Right ventricle myocardium inferior (tissue), 1 donor: ENCODE measurements at regions not wholly inside any gene's neighbourhood (a gene's known extent, or its start where the extent isn't known, plus 50 kb on each side); places are given as distances from the start of the nearest gene placed in this dataset.
A peak's percentile ranks its signal among the peaks of the same experiment; 100 is the strongest.
"Not testable (repeated sequence)": the region's sequence is repeated elsewhere in the genome, so short reads cannot be mapped to it uniquely, and the experiment has no call there.

ENCODE experiments used
- ATAC-seq: fragments of 200-7000 bp; cut with Tn5 transposase; one replicate; pipeline ENCODE4 v1.9.1; 2020; ENCODE audit warnings: mild to moderate bottlenecking, moderate library complexity
- DNase-seq: peaks from one replicate; pipeline ENCODE4 v3.0.0; 2021; ENCODE audit errors: missing footprints
- intact Hi-C: fragments of 100-400 bp; cut with DNase I; formaldehyde crosslinking; loops from one replicate; pipeline ENCODE4 v1.11.0; 2022
- donor health status: DM: no; HTN: yes; CAD: no; lungs with severe emphysema.

DNA sequence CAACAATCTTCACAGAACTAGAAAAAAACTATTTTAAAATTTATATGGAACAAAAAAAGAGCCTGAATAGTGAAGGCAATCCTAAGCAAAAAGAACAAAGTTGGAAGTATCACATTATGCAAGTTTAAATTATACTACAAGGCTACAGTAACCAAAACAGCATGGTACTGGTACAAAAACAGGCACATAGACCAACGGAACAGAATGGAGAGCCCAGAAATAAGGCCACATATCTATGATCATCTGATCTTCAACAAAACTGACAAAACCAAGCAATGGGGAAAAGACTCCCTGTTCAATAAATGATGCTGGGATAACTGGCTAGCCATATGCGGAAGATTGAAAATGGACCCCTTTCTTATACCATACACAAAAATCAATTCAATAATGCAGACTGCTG lies 74.4 kb upstream of the RTN4 start:
- DNase-seq, ATAC-seq, intact Hi-C loops: not testable (repeated sequence)

DNA sequence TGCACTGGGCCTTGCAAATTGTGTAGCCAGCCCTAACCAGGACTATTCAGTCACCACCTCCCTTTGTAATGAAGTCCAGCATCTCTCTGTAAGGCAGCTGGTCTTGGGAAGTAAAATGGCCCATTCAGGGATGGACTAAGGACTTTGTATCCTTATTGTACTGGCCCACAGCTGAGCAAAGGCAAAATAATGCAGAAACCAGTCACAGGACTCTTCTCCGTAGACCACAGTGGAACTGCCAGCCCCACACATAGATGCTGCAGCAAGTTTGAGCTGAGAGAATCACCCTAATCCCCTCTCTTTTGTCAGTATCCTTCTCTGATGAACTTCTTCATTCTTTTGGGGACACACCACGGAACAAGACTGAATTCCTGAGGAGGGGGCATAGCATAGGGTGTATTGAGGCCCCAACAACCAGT lies 73.6 kb upstream of the RTN4 start:
- DNase-seq (no peak), ATAC-seq (no peak)
- intact Hi-C loops: no loop called here

DNA sequence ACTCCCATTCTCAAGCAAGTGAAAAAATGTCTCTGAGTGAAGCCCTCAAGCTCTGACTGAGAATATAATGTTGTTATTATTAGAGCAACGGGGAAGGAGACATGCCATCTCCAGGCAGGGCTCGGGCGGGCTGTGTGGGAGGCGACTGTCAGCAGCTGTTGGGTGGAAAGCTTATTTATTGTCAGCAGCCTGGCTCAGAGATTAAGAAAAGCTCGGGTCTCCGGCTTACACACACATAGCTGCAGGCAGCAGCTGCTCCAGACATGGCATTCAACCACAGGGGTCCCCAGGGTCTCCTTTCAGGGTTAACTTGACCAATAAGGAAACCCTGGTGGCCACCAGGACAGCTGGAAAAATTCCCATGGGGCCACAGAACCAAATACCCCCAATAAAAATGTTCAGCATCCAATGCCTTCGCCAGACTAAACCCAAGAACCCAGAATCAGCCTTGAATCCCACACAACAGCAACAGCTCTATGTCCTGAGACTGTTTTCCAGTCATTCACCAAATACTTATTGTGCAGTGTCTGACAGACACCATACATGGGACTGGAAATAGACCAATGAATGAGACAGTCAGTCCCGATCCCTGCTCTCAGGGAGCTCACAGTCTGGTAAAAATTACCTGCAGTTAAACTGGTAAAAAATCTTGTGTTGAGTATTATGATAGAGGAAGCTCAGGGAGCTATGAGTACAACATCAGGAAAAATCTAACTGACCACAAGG lies 70.5 kb upstream of the RTN4 start:
- intact Hi-C loops: no loop called here

GRCh38 chr2:55119711-55120487 lies 69.6 kb upstream of the RTN4 start:
- intact Hi-C loops: no loop called here
- no peak for DNase-seq
- ATAC-seq: peak; percentile 37

More for the DNA sequence above, 70.5 kb upstream of the RTN4 start:
- no peak for DNase-seq
- peak; percentile 89 for ATAC-seq

DNA sequence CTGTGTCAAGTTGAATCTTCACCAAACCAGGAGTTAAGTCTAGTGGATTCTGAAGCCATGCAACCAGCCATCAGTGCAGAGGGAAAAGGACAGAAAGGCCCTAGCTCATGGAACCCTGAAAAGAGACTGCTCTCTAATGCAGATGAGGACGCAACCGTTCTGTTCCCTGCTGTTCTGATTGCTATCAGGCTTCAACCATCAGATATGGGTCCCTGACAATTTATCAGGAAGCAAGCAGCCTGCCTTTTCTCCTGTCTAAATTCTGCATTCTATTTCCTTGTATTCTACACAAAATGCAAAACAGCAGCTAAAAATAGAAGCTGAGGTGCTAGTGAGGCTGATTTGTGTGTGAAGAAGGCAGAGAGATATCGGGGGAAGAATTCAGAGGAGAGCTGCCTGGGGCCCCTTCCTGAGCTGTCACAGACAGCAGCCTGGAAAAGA lies 68.4 kb upstream of the RTN4 start:
- no peak for DNase-seq
- no peak for ATAC-seq
- intact Hi-C loops: no loop called here

DNA sequence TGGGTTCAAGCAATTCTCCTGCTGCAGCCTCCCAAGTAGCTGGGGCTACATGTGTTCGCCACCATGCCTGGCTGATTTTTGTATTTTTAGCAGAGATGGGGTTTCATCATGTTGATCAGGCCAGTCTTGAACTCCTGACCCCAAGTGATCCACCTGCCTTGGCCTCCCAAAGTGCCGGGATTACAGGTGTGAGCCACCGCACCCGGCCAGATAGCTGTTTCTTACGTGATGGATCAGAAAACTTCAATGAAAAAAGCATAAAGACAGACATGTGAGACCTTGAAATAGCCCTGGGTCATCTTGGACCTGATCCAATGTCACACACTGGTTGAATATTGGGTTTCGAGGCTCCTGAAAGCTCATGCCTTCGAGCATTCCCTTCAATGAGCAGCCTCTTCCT lies 66.7 kb upstream of the RTN4 start:
- DNase-seq: no peak
- intact Hi-C loops: no loop called here
- ATAC-seq: no peak

DNA sequence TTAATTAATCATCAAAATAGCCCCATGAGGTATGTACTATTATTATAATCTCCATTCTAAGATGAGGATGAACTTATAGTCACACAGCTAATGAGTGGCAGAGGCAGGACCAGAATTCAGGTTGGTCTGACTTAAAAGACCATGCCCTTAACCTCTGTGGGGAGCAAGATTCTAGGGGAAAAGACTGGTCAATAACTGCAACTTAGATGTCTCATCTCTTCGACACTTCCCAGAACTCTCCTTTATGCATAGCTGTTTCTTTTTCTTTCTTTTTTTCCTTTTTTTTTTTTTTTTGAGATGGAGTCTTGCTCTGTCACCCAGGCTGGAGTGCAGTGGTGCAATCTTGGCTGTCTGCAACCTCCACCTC lies 66.3 kb upstream of the RTN4 start:
- DNase-seq (no peak), ATAC-seq (no peak)
- intact Hi-C loops: no loop called here

GRCh38 chr2:55115761-55116597 lies 65.7 kb upstream of the RTN4 start:
- DNase-seq: no peak
- ATAC-seq: no peak
- intact Hi-C loops: no loop called here

GRCh38 chr2:55114597-55114996 lies 64.3 kb upstream of the RTN4 start:
- intact Hi-C loops: loop anchor here (5.0 kb wide), 1 partner anchor 67 kb away; no protein-coding TSS in a partner anchor
- DNase-seq: no peak
- no peak for ATAC-seq

- ATAC-seq: no peak
- DNase-seq: no peak
- intact Hi-C loops: loop anchor here (5.0 kb wide), 1 partner anchor 67 kb away; no protein-coding TSS in a partner anchor
Measured at GRCh38 chr2:55114082-55114481, 63.8 kb upstream of the RTN4 start.

- ATAC-seq: peak; percentile 95
- intact Hi-C loops: loop anchor here (5.0 kb wide), 1 partner anchor 65 kb away; no protein-coding TSS in a partner anchor
- DNase-seq: peak; percentile 92
Measured at GRCh38 chr2:55112229-55113031, 62.2 kb upstream of the RTN4 start.

- ATAC-seq (peak; percentile 53), DNase-seq (no peak)
- intact Hi-C loops: loop anchor here (5.0 kb wide), 1 partner anchor 64 kb away; no protein-coding TSS in a partner anchor
Measured at GRCh38 chr2:55111570-55112228, 61.4 kb upstream of the RTN4 start.

- DNase-seq: no peak
- ATAC-seq: no peak
- intact Hi-C loops: loop anchor here (5.0 kb wide), 1 partner anchor 64 kb away; no protein-coding TSS in a partner anchor
Measured at GRCh38 chr2:55111230-55111569, 60.9 kb upstream of the RTN4 start.

DNA sequence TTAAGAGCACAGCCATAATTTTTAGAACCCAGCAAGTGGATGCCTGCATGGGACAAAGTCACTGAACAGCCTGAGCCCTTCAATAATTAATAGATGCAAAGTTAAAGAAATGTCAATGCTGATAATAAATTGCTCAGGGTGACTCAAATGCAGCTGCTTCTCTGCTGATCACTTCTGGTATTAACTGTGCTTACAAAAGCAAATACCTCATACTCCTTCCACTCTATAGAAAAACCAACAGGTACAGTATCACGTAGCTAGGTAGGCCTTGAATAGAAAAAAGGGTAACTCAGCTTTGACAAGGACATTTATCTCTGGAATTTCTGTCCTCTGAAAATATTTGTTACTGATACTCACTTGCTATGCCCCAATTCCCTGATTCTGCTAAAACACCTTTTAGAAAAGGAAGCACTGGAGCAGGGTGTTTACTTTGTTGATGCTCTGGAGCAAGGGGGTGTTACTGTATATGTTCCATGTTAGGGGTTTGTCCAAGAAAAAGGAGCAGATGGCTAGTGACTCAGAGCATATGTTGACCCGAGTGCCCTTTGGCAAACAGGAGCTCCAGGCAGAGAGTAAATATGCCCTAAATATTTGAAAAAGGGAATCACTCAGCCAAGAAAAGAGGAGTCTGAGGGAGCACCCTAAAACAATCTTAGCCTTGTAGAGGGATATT lies 59.1 kb upstream of the RTN4 start:
- no peak for ATAC-seq
- DNase-seq: no peak
- intact Hi-C loops: no loop called here

- DNase-seq (no peak), ATAC-seq (no peak)
- intact Hi-C loops: no loop called here
Measured at GRCh38 chr2:55108456-55109160, 58.4 kb upstream of the RTN4 start.

- ATAC-seq: no peak
- DNase-seq: no peak
- intact Hi-C loops: no loop called here
Measured at GRCh38 chr2:55107436-55107835, 57.2 kb upstream of the RTN4 start.

DNA sequence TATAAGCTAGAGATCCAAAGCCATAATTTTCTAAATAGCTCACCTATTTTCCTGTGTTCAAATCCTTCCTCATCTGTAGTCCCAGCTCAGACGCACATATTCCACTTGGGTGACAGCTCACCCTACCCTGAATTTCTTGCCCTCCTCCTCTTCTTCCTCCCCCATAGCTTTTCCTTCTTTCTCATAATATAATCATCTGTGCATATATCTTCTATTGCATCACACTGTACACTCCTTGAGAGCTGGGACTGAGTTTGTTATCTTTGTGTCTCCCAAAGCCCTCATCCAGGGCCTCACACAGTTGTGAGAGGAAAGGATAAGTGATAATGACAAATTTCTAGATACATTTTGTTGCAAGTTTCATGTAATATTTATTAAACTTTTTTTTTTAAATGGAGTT lies 55.9 kb upstream of the RTN4 start:
- ATAC-seq (no peak), DNase-seq (no peak)
- intact Hi-C loops: no loop called here
